ENCODE measurements at regions not wholly inside any gene's neighbourhood (a gene's known extent, or its start where the extent isn't known, plus 50 kb on each side); places are given as distances from the start of the nearest gene placed in this dataset.
"Not testable (repeated sequence)": the region's sequence is repeated elsewhere in the genome, so short reads cannot be mapped to it uniquely, and the experiment has no call there.

- no peaks in the 10 kb centered on the region for H3K4me1 Mint-ChIP-seq
- ATAC-seq (no peak), DNase-seq (no peak)
- H3K9me3 Mint-ChIP-seq = peaks cover 4 to 6% of the 10 kb centered on the region in 2 donors
- H3K27me3 Mint-ChIP-seq = no peaks in the 10 kb centered on the region
- no peak overlapping the region for H3K27ac Mint-ChIP-seq
- H3K4me3 Mint-ChIP-seq = no peak overlapping the region
Observed at GRCh38 chr4:33841120-33841519, 2403.2 kb downstream of the ARAP2 start.

DNA sequence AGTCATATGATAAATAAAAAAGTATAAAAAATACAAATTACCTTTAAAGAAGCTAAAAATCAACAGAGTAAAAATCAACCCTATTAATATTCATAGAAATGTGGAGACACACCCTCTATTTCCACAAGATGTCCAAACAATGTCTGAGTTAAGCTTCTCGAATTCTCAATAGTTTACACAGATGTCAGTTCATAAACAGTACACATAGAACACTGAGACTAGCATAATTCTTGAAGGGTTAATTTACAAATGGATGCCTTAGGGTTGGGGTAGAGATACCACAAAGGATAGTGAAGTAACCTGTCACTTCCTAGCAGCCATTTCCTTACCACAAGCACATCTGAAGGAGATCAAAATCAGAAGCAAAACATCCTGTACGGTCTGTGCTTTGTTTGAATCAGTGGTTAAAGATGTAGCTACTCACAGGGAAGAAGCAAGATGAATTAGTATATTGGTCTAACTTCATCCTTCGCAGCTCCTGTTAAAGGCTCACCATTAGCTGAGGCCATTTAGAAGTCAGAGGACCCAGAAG is 2393.9 kb downstream of the ARAP2 start:
- Mint-ChIP-seq H3K27ac (no peak overlapping the region), H3K4me1 (no peaks in the 10 kb centered on the region), H3K9me3 (peaks cover 14 to 32% of the 10 kb centered on the region in 2 donors), H3K27me3 (no peaks in the 10 kb centered on the region), H3K4me3 (no peak overlapping the region)
- DNase-seq (no peak), ATAC-seq (no peak)

- not testable (repeated sequence) for H3K27me3 Mint-ChIP-seq, DNase-seq, H3K27ac Mint-ChIP-seq, ATAC-seq, H3K4me1 Mint-ChIP-seq, H3K4me3 Mint-ChIP-seq
- peaks cover 12 to 22% of the 10 kb centered on the region in 2 donors for H3K9me3 Mint-ChIP-seq
Observed at GRCh38 chr4:33853670-33854069, 2390.6 kb downstream of the ARAP2 start.

DNA sequence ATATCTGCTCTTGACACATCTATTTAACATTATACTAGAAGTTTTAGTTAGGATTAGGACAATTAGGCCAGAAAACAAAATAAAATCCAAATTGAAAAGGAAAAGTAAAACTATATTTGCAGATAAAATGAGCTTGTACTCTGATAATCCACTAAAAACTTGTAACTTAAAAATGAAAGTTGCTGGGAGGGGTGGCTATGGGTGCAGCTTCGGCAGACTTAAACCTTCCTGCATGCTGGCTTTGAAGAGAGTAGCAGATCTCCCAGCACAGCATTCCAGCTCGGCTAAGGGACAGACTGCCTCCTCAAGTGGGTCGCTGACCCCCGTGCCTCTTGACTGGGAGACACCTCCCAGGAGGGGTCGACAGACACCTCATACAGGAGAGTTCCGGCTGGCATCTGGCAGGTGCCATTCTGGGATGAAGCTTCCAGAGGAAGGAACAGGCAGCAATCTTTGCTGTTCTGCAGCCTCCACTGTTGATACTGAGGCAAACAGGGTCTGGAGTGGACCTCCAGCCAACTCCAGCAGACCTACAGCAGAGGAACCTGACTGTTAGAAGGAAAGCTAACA is 2379.9 kb downstream of the ARAP2 start:
- no peak for DNase-seq
- H3K4me1 Mint-ChIP-seq = no peaks in the 10 kb centered on the region
- H3K27me3 Mint-ChIP-seq = no peaks in the 10 kb centered on the region
- H3K27ac Mint-ChIP-seq = no peak overlapping the region
- ATAC-seq = no peak
- H3K4me3 Mint-ChIP-seq = no peak overlapping the region
- peaks cover 18 to 31% of the 10 kb centered on the region in 2 donors for H3K9me3 Mint-ChIP-seq

DNA sequence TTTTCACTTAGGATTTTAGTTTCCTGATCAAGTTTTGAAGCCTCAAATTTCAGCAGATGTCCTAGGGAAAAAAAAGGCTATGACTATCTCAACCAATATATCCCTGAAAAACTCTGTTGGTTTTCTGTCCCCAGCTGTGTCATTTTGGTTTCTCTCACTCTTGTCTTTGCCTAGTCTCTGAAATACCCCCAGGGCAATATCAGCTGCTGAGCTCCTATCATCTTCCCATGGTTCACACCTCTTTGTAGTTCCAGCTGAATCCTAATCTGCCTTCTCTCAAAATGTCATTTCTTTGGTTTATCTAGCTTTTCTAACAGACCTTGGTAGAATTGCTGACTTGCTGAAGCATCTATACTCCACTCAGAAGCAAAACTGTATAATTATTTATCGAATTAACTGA is 2370.5 kb downstream of the ARAP2 start:
- H3K27ac Mint-ChIP-seq = no peak overlapping the region
- ATAC-seq = no peak
- no peak overlapping the region for H3K4me3 Mint-ChIP-seq
- H3K27me3 Mint-ChIP-seq = no peaks in the 10 kb centered on the region
- H3K9me3 Mint-ChIP-seq = peaks cover 8 to 15% of the 10 kb centered on the region in 2 donors
- H3K4me1 Mint-ChIP-seq = no peaks in the 10 kb centered on the region
- DNase-seq = no peak

- Mint-ChIP-seq H3K4me1 (no peaks in the 10 kb centered on the region), H3K9me3 (peaks cover 9 to 19% of the 10 kb centered on the region in 2 donors), H3K27ac (no peak overlapping the region), H3K4me3 (no peak overlapping the region), H3K27me3 (no peaks in the 10 kb centered on the region)
- DNase-seq (no peak), ATAC-seq (no peak)
Observed at GRCh38 chr4:33878710-33879109, 2365.6 kb downstream of the ARAP2 start.

DNA sequence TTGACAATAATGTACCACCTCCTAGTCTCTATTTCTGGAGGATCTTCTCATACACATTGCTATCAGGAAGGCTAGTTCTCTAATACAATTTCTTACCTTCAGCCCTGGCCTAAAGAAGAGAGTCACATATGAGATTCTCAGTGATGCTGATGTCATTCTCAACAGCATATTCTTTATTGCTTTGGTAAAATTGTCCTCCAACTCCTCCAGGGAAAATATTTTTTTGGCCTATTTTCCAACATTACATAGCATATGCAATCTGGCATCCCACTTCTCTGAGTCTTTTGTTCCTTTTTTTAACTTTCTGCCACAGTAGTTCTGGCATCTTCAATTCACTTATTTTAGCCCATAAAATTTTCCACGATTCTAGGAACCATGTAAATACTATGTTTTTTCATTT is 2363.1 kb downstream of the ARAP2 start:
- no peaks in the 10 kb centered on the region for H3K4me1 Mint-ChIP-seq
- H3K27me3 Mint-ChIP-seq = no peaks in the 10 kb centered on the region
- H3K9me3 Mint-ChIP-seq = peaks cover 9 to 12% of the 10 kb centered on the region in 2 donors
- no peak overlapping the region for H3K27ac Mint-ChIP-seq
- ATAC-seq (no peak), DNase-seq (no peak)
- H3K4me3 Mint-ChIP-seq = no peak overlapping the region

DNA sequence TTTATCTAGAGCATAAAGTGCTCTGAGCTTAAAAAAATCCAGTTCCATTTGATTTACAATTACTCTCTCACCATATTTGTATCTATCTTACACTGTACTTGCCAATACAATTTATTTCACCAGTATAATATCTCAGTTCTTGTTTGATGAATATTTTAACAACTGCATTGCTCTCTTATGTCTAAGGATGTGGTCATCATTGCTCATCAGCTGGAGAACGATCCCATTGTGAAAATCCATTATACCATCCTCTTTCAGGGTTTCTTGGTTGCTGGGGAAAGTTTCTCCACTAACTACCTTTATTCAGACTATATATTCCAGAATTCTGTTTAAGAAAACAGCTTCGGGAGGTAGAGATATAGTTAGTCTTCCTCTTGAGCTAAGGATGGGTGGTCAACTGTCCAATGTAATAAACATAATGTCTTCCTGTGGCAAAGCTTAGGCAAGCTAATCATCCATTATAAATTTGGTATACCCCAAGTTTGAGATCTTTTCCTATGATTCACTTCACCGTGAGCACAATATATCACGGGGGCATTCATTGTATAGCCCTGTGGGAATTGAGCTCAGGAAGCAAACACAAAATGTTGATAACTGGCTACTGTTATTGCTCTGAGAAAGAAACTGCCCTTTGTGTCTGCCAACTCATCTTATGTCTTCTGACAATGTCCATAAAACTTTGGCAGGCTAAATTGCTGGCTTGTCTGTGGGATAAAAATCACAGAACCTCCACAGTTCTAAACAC is 2361.9 kb downstream of the ARAP2 start:
- Mint-ChIP-seq H3K27ac (no peak overlapping the region), H3K9me3 (peaks cover 12 to 14% of the 10 kb centered on the region in 2 donors), H3K4me3 (no peak overlapping the region), H3K4me1 (no peaks in the 10 kb centered on the region), H3K27me3 (no peaks in the 10 kb centered on the region)
- DNase-seq (no peak), ATAC-seq (no peak)

DNA sequence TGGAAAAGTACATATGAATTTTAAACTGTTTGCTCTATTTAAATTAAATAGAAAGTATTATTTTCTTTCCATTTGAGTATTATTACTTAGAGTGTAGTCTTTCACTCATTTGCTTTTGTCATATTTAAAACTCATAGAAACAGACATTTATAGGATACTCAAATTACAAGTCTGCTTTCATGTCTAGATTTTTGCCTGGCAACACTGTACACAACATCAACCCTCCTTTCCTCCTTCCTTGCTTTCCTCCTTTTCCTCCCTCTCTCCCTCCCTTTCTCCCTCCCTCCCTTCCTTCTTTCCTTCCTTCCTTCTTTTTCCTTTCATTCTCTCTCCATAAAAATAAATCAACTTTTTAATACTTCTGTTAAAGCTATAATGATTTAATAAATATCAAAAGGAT is 2361.2 kb downstream of the ARAP2 start:
- Mint-ChIP-seq H3K4me3 (no peak overlapping the region), H3K9me3 (peaks cover 12 to 20% of the 10 kb centered on the region in 2 donors), H3K4me1 (no peaks in the 10 kb centered on the region), H3K27ac (no peak overlapping the region), H3K27me3 (no peaks in the 10 kb centered on the region)
- DNase-seq = no peak
- no peak for ATAC-seq

GRCh38 chr4:33886356-33886755 is 2358.0 kb downstream of the ARAP2 start:
- ATAC-seq (no peak), DNase-seq (no peak)
- no peaks in the 10 kb centered on the region for H3K4me1 Mint-ChIP-seq
- H3K27me3 Mint-ChIP-seq = no peaks in the 10 kb centered on the region
- no peak overlapping the region for H3K4me3 Mint-ChIP-seq
- H3K27ac Mint-ChIP-seq = no peak overlapping the region
- peaks cover 4 to 18% of the 10 kb centered on the region in 2 donors for H3K9me3 Mint-ChIP-seq

DNA sequence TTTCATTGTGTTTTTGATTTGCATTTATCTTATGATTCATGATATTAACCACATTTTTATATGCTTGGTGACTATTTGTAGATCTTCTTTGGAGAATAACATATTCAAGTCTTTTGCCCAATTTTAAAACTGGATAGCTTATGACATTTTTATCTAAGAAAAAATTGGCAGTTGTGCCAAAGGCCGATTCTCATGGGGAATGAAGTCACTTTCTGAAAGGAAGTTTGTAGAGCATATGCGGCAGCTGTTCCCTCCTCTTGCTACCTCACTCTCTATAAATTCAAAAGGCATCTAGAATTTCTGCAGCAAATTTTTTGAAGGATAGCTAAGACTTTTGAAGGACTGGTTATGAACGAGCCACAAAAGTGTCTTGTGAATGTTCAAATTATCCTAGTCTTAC is 2353.5 kb downstream of the ARAP2 start:
- no peak overlapping the region for H3K4me3 Mint-ChIP-seq
- H3K27me3 Mint-ChIP-seq = no peaks in the 10 kb centered on the region
- DNase-seq (no peak), ATAC-seq (no peak)
- H3K9me3 Mint-ChIP-seq = peaks cover 13 to 23% of the 10 kb centered on the region in 2 donors
- H3K27ac Mint-ChIP-seq = no peak overlapping the region
- H3K4me1 Mint-ChIP-seq = no peaks in the 10 kb centered on the region

- DNase-seq (no peak), ATAC-seq (no peak)
- no peaks in the 10 kb centered on the region for H3K4me1 Mint-ChIP-seq
- no peak overlapping the region for H3K27ac Mint-ChIP-seq
- H3K4me3 Mint-ChIP-seq = no peak overlapping the region
- H3K27me3 Mint-ChIP-seq = no peaks in the 10 kb centered on the region
- H3K9me3 Mint-ChIP-seq = peaks cover 6 to 15% of the 10 kb centered on the region in 2 donors
Observed at GRCh38 chr4:33911959-33912358, 2332.4 kb downstream of the ARAP2 start.

GRCh38 chr4:33914386-33914785 is 2329.9 kb downstream of the ARAP2 start:
- ATAC-seq (no peak), DNase-seq (no peak)
- Mint-ChIP-seq H3K27ac (no peak overlapping the region), H3K27me3 (no peaks in the 10 kb centered on the region), H3K9me3 (peaks cover 0 to 3% of the 10 kb centered on the region in 2 donors), H3K4me3 (no peak overlapping the region), H3K4me1 (no peaks in the 10 kb centered on the region)

DNA sequence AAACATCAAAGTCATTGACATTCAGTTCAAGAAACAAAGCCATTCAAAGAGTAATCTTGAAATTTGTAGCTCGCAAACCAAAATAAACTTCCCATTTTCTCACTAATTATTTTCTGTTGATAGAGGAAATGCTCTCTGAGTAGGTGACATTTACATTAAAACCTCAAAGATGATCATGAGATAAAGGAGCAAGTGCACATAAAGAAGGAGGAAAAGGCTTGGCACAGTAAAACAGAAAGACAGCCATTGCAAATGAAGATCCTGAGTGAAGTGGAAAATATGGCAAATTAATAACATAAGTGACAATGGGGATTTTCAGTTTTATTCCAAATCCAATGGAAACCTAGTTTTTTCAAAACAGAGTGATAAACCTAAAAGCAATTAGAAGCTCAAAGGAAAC is 2320.8 kb downstream of the ARAP2 start:
- H3K4me1 Mint-ChIP-seq = no peaks in the 10 kb centered on the region
- peaks cover 0 to 13% of the 10 kb centered on the region in 2 donors for H3K9me3 Mint-ChIP-seq
- no peak overlapping the region for H3K27ac Mint-ChIP-seq
- no peak for ATAC-seq
- no peaks in the 10 kb centered on the region for H3K27me3 Mint-ChIP-seq
- DNase-seq = no peak
- H3K4me3 Mint-ChIP-seq = no peak overlapping the region

DNA sequence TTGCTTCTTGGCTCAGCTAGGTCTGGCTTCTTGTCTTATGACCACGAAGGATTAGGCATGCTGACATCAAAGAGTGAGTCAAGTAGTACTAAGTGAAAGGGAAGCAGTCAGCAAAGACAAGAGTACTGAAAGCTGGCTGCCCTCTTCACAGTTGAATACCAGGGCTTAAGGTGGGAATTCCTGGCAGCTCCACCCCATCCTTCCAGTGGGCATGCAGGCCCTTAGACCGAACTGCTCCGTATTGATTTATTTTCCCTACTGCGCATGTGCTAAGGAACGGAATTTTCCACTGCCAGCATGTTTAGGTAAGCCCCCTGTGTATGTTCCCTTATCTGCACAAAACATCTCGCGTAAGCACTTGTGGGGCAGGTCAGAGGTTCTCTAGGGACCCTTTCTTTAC is 2320.1 kb downstream of the ARAP2 start:
- H3K4me3 Mint-ChIP-seq = no peak overlapping the region
- no peaks in the 10 kb centered on the region for H3K27me3 Mint-ChIP-seq
- DNase-seq (no peak), ATAC-seq (no peak)
- H3K27ac Mint-ChIP-seq = no peak overlapping the region
- H3K9me3 Mint-ChIP-seq = peaks cover 0 to 13% of the 10 kb centered on the region in 2 donors
- H3K4me1 Mint-ChIP-seq = no peaks in the 10 kb centered on the region

DNA sequence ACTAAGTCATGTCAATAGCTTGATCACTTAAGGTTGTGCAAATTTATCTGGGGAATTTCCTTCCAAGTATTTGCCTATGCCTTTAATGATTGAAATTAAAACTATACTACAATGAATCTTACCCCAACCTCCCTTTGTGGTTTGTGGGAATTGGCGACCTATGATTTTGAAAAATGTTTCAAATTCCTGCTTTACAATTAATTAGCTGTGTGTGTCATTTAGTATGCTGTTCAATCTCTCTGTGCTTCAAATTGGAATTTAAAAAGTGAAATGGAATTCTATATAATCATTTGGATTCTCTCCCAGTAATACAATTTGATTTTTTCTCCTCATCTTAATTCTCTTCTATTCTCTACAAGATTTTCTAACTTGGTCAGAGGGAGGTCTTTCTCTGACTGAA is 2319.5 kb downstream of the ARAP2 start:
- no peak overlapping the region for H3K27ac Mint-ChIP-seq
- H3K27me3 Mint-ChIP-seq = no peaks in the 10 kb centered on the region
- H3K4me3 Mint-ChIP-seq = no peak overlapping the region
- H3K9me3 Mint-ChIP-seq = peaks cover 0 to 13% of the 10 kb centered on the region in 2 donors
- no peaks in the 10 kb centered on the region for H3K4me1 Mint-ChIP-seq
- no peak for ATAC-seq
- no peak for DNase-seq

Measured in stimulated activated naive CD8-positive, alpha-beta T cell treated with anti-CD3 and anti-CD28 coated beads, Interleukin-15, amount 100 ng/mL, for 72 hours (primary cell).